HuH-7.5 (cell line): ENCODE measurements at regions not wholly inside any gene's neighbourhood (a gene's known extent, or its start where the extent isn't known, plus 50 kb on each side); places are given as distances from the start of the nearest gene placed in this dataset.

Experiments used
- DNase-seq: peaks from one replicate; pipeline ENCODE4 v3.0.0; 2011; ENCODE audit warnings: low spot score

- DNase-seq: no peak
Measured at GRCh38 chr20:60371384-60371783, 413.2 kb downstream of the CDH26 start.

DNA sequence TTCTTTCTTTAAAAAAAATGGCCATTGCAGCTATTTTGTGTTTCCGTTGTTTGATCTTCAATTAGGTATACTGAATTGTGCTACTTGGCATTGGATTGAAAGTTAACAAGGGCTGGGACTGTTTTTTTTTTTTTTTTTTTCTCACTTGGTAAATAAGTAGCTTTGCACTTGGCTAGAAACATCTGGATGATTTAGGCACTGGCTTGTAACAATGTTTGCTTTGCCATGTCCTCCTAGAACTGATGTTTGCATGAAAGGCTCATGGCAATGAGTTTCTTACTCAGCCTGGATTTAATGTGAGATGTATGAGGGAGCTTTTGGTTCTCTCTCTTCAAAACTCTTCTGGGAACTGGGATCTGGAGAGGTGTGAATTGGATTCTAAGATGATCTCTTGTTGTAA lies 414.1 kb downstream of the CDH26 start:
- DNase-seq: no peak

DNA sequence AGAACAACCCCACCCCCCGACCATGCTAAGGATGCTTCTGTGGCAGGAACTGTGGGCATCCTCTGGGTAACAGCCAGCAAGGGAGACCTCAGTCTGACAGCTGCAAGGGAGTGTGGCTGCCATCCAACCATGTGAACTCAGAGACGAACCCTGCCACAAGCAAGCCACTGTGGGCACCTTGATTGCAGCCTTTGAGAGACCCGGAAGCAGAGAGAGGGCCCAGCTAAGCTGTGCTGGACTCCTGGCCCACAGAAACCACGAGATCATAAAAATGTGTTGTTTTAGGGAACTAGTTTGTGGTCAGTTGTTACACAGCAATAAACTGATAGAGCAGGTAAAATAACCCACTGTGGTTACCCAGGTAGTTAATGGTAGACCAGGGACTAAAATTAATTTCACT lies 414.6 kb downstream of the CDH26 start:
- no peak for DNase-seq

DNA sequence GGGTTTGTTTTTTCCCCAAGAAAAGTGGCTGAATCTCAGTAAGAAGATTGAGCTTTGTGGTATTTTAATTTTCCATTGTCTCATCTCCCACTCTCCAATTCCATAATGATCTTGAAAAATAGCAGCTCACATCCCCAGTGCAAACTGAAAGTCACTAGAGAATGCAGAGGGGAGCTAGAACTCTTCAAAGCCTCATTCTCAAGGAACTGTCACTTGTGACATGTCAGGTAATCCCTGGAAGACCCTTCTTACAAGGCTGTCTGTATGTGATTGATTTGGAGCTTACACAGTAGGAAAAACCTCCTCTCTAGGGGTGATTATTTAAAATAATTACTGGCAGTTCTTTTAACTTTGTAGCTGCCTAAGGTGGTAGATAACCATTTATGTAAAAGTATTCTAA lies 420.4 kb downstream of the CDH26 start:
- DNase-seq: no peak

GRCh38 chr20:60381643-60382400 lies 423.6 kb downstream of the CDH26 start:
- DNase-seq: no peak

- no peak for DNase-seq
Measured at GRCh38 chr20:60389441-60389840, 431.2 kb downstream of the CDH26 start.

- no peak for DNase-seq
Measured at GRCh38 chr20:60389882-60390281, 431.7 kb downstream of the CDH26 start.

- no peak for DNase-seq
Measured at GRCh38 chr20:60395991-60396390, 437.8 kb downstream of the CDH26 start.

DNA sequence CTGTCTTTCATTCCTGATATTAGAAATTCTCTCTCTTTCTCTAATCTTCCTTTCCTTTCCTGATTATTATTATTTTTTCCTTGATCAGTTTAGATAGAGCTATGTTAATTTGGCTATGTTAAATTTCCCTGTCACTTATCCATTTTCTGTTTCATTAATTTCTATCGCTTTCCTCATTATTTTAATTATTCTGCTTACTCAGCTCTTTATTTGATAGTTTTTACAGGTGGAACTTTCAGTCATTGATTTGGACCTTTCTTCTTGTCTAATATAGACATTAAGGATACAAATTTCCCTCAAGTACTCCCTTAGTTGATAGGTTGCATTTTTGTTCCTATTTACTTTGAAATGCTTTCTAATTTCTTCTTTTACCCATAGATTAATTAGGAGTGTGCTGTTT lies 442.3 kb downstream of the CDH26 start:
- no peak for DNase-seq

GRCh38 chr20:60402189-60403058 lies 444.2 kb downstream of the CDH26 start:
- DNase-seq: no peak

DNA sequence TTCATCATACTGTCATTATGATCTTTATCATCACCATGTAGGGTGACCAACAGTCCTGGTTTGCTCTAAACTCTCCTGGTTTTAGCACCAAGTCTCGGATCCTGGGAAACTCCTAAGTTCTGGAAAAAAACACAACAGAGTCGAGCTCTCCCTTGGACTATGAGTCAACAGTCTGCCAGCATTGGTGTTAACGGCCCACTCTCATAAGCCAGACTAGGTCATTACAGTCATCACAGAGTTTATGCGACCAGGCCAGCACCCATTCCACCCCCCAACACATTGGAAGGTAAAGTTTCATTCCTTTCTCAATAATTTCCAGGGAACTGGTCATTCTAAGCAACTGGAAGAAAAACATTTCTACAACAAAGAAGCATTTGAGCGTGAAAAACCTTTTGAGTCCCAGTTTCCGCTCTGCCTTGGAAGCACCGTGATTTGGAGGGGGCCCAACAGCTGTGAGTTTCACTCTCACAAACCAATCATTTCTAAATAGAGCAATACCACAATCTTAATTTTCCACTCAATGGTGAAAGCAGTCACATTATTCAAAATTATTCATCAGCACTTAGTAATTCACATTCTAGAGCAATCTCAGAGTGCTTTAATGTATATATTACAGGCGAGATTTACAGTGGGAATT lies 445.0 kb downstream of the CDH26 start:
- DNase-seq: no peak

DNA sequence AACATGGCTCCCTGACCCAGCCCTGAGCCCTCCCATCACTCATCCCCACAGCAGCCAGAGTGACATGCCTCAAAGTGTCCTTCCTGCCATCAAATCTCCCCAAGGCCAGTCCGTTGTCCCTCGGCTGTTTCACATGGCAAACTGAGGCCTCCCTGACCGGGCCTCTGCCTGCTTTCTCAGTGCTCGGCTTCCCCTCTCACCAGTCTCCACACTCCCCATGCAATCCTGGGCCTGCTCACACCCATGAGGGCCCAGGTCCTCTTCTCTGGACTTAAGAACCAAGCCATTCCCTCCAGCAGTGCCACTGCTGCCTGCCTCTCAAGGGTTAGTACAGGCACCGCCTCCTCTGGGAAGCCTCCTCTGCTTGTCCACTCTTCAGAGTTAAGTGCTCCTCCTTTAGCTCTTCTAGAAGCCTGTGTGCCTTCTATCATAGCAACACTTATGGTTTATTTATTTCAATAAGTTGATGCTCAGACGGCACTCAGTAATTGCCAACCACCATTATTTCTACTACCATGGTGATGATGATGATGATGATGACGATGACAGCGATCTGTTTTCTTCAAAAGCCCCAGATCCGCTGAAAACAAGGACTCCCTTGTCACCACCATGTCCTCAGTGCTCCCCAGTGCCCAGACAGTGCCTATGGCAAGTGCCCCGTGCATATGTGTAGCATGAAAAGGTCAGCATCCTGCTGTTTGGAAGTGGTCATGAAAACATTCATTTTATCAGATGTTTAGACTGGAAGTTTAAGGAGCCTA lies 449.0 kb downstream of the CDH26 start:
- no peak for DNase-seq

DNA sequence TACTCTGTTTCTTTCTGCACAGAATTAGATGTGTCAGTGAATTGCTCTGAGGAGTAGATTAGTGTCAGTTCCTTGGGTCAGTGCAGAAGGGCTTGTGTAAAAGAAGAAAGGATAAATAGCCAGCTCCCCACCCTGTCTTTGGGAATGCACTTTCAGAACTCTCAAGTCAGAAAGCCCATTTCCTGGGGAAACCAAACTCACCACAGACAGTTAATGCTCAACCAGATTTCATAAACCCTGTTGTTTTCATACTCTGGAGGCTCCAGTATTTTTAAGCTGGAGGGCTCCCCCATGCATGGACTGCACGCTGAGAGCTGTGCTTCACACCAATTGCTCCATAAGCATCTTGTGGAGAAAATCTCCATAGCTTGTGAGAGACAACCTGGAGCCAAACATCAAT lies 449.7 kb downstream of the CDH26 start:
- no peak for DNase-seq

DNA sequence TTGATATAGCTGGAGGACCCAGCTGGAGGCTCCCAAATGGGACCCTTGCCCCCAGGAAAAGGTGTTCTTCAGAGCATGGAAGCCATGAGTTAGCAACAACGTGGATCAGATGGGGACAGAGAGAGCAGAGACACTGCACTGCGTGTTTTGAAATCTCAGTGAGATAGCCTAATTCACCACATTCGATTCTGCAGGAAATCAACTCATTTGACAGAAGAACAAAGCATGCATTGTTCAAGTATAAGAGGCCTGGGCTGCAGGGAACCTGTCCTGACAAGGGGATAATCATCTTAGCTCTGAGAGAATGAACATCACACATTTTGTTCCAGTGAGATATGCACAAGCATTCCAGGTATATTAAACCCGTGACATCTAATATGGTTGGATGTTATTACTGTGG lies 450.2 kb downstream of the CDH26 start:
- no peak for DNase-seq

GRCh38 chr20:60410618-60411264 lies 452.5 kb downstream of the CDH26 start:
- no peak for DNase-seq

DNA sequence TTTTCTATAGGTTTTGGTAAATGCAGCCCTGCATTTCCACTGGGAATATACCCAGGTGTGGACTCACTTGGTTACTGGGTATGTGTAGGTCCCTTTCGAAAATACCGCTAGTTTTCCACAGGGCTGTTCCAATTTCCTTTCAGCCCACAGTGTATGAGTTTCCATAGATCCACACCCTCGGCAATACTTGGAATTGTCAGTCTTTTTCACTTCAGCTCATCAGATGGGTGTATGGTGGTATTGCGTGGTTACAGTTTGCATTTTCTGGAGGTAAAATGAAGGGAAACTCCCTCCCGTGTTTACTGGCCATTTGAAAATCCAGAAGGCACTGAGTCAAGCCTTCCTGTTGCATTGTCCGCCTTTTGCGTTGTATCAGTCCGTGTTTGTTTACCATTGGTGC lies 453.6 kb downstream of the CDH26 start:
- DNase-seq: no peak

DNA sequence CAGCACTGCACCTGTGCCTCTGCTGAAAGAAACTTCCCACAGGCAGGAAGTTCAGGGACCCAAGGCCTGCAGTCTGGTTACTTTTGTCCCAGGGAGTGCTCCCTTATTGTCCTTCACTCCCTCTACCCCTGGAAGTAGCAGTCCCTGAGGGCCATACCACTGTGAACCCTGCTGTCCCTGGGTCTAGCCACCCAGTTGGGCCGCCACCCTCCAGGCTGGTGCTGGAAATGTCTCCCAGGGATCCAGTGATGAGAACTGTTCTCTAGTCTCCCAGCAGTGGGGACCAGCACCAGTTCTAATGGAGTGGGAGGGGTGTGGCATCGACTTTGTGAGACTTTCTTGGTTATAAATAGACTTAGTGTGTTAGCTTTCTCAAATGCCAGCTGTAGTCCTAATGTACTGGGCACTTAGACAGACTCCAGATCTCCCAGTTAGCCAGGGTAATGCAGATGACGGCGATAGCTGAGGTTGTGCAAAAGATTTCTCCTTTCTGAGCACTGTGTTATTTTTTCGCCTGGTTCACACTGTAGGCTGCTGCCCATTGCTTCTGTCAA lies 462.5 kb downstream of the CDH26 start:
- no peak for DNase-seq

DNA sequence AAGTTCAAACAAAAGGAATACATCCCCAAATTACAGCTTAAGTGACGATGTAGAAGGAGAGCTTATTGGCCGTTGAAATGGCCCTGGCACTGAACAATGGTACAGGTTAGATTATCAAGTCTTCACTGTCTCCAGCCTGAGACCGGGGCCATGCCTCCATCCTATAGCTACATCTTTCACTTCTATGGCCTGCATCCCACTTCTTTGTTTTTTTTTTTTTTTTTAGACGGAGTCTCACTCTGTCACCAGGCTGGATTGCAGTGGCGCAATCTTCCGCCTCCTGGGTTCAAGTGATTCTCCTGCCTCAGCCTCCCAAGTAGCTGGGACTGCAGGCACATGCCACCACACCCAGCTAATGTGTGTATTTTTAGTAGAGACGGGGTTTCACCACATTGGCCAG lies 464.6 kb downstream of the CDH26 start:
- no peak for DNase-seq

DNA sequence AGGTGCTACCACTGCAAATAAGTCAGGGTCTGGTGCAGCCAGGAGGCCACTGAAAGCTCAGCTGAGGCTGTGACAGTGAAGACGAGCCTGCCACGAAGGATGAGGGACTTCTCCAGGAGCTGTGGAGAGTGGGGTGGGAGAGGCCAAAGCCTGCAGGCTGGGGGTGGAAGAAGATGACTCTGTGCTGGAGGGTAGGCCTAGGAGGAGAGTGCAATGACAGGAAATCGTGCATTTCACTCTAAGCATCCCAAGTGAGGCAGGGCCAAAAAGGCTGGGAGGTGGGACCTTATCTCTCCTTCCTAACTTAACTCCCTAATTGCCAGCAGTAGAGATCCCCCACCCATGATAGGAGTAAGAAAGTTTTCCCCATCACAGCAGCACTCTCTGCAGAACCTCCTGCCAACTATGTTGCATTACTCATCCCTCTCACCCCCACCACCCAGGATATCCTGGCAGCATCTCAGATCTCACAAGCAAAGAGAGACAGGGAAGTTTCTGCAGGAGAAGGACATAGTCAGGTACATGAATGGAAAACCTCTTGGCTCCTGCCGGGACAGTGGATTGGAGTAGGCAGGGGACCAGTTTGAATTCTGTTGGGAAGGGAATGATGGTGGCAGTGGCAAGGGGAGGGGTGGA lies 466.2 kb downstream of the CDH26 start:
- DNase-seq: no peak

DNA sequence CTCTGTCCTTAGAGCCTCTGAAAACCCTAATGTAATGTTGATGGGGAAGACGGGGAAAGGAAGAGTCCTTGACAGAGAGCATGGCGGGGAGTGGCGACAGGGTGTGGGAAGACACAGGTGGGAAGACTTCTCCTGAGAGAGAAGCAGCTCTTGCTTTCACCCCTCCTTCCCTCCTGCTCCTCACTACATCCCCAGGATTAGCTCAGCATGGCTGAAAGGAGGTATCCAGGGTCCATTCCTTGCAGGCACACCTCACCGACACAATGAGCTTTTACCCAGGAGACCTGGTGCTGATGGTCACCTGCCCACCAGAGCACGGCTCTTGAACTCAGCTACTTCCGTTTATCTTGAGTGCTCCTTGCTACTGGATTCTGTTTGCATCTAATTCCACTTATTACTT lies 469.3 kb downstream of the CDH26 start:
- no peak for DNase-seq

DNA sequence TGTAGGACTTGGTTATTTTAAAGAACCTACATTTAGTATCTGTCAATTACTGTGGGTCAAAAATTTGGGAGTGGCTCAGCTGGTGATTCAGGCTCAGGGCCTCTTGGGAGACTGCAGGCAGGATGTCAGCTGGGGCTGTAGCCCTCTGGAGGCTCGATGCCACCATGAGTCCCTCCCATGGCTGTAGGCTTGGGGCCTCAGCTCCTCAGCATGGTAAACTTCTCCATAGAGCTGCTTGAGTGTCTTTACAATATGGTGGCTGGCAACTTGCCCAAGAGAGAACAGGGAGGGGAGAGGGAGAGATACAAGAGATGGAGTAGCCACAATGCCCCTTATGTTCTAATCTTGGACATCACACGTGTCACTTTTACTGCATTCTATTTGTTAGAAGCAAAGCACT lies 470.4 kb downstream of the CDH26 start:
- no peak for DNase-seq
